PFSK-1 (cell line): ENCODE measurements at regions not wholly inside any gene's neighbourhood (a gene's known extent, or its start where the extent isn't known, plus 50 kb on each side); places are given as distances from the start of the nearest gene placed in this dataset.

Experiments
- FOXP2 ChIP-seq: optimal IDR thresholded peaks from 2 replicates; pipeline ENCODE3; 2011; ENCODE audit warnings: borderline replicate concordance, control low read depth, inconsistent platforms; ENCODE audit not compliant: insufficient read depth; ENCODE audit errors: extremely low read length, extremely low read depth
- POLR2AphosphoS5 ChIP-seq: IDR thresholded peaks from 2 replicates; pipeline ENCODE4 v1.6.1; 2012; ENCODE audit warnings: low read depth, mild to moderate bottlenecking, control low read depth, low read length, moderate library complexity
- SIN3A ChIP-seq: IDR thresholded peaks from 2 replicates; pipeline ENCODE4 v1.6.1; 2012; ENCODE audit warnings: mild to moderate bottlenecking, low read length, moderate library complexity, borderline replicate concordance; ENCODE audit not compliant: insufficient read depth
- TAF1 ChIP-seq: IDR thresholded peaks from 2 replicates; pipeline ENCODE4 v1.6.1; 2012; ENCODE audit warnings: low read length, control low read depth, borderline replicate concordance; ENCODE audit not compliant: insufficient read depth
- TF ChIP-seq, protein P1 (sequence below), 2 experiments: IDR thresholded peaks; 2 replicates each; pipeline versions ENCODE4 v1.6.1 to v1.8.0; 2011 to 2012; ENCODE audit warnings: low read depth in 2 of 2, low read length in 2 of 2, control low read depth in 1 of 2, inconsistent platforms in 1 of 2, mild to moderate bottlenecking in 1 of 2, moderate library complexity in 1 of 2; ENCODE audit not compliant: insufficient read depth in 1 of 2

DNA sequence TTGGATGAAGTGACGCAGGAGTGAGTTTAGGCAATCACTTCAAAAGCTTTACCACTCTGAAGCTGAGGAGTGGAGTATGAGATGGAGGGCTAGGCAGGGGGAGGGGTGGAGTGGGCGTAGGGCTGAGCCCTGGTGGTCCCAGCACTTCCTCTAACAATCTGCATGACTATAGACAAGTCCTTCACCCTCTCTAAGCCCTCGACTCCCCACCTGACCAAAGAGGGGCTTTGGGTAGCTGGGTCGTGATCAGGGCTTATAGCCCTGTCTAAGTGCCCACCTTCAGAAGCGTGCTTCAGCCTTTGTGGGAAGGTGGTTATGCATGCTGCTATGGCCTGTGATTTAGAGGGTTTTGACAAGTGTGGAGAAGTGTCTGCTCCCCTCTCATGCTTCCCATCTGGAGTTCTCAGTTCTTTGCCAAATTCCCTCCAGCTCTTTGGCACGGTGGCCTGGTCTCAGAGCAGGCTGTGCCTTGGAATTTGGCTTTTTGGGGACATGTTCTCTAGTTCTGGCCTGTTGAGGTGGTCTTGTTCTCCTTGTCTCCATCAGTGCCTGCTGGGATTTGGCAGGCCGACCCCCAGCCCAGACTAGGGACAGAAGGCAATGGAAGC lies 53.0 kb downstream of the ACTBL2 start:
- no peak for TF ChIP-seq FOXP2
- TF ChIP-seq POLR2AphosphoS5 = no peak
- TF ChIP-seq TAF1 = no peak
- TF ChIP-seq SIN3A = no peak
- TF ChIP-seq, protein P1, sequence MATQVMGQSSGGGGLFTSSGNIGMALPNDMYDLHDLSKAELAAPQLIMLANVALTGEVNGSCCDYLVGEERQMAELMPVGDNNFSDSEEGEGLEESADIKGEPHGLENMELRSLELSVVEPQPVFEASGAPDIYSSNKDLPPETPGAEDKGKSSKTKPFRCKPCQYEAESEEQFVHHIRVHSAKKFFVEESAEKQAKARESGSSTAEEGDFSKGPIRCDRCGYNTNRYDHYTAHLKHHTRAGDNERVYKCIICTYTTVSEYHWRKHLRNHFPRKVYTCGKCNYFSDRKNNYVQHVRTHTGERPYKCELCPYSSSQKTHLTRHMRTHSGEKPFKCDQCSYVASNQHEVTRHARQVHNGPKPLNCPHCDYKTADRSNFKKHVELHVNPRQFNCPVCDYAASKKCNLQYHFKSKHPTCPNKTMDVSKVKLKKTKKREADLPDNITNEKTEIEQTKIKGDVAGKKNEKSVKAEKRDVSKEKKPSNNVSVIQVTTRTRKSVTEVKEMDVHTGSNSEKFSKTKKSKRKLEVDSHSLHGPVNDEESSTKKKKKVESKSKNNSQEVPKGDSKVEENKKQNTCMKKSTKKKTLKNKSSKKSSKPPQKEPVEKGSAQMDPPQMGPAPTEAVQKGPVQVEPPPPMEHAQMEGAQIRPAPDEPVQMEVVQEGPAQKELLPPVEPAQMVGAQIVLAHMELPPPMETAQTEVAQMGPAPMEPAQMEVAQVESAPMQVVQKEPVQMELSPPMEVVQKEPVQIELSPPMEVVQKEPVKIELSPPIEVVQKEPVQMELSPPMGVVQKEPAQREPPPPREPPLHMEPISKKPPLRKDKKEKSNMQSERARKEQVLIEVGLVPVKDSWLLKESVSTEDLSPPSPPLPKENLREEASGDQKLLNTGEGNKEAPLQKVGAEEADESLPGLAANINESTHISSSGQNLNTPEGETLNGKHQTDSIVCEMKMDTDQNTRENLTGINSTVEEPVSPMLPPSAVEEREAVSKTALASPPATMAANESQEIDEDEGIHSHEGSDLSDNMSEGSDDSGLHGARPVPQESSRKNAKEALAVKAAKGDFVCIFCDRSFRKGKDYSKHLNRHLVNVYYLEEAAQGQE (IDR thresholded peaks at IDR 0.05; ENCODE audit: insufficient read depth in 1 of 2, low read depth in 2 of 2, low read length in 2 of 2) = no peak

DNA sequence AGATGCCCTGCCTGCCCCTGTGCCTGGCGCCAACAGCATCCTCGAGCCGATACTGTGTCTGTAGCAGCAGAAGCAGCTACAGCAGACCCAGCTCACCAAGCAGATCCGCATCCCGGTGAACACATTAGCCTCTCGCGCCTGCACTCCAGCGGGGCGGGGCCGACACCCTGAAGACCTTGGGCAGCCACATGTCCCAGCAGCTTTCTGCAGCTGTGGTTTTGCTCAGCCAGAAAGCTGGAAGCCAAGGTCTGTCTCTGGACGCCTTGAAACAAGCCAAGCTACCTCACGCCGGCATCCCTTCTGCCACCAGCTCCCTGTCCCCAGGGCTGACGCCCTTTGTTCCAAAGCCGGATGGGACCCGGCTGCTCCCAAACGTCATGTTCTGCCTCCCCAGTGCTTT lies 59.6 kb downstream of the ACTBL2 start:
- TF ChIP-seq TAF1 (no peak), SIN3A (no peak), FOXP2 (no peak), POLR2AphosphoS5 (no peak)
- TF ChIP-seq, protein P1 (IDR thresholded peaks at IDR 0.05; ENCODE audit: insufficient read depth in 1 of 2, low read depth in 2 of 2, low read length in 2 of 2) = no peak

DNA sequence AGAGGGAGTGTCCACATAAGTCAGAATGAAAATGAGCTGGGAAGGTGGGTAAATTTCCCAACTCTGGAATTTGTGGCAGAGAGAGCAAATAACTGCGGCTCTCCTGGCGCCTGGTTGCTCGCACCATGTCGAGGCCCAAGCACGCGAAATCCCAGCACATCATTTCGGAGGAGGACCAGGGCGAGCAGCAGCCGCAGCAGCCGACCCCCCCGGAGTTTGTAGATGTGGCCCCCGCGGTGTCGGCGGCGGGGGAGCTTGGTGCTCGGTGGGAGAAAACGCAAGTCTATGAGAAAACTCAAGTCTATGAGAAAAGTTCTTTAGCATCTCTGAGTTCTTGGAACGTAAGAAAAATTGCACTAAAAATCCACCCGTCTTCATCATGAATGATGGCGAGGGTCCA lies 60.3 kb downstream of the ACTBL2 start:
- no peak for TF ChIP-seq POLR2AphosphoS5
- TF ChIP-seq FOXP2 = no peak
- TF ChIP-seq SIN3A = no peak
- TF ChIP-seq, protein P1 (IDR thresholded peaks at IDR 0.05; ENCODE audit: insufficient read depth in 1 of 2, low read depth in 2 of 2, low read length in 2 of 2) = no peak
- no peak for TF ChIP-seq TAF1

DNA sequence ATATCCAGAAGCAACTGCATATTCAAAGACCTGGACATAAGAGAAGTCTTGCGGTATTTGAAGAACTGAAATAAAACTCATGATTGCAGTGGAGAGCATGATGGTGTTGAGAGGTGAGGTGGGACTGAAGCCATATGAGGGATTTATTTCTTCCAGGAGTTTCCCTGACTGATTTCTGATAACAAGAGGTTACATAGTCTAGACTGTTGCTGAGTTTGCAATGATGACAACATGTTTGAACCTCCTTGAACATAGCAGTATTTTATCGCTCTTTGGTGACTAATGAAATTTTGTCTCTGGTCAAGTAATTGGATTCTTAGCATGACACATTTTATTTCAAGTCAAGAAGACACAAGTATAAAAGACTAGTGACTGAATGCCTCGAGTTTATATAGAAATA lies 61.8 kb downstream of the ACTBL2 start:
- no peak for TF ChIP-seq SIN3A
- TF ChIP-seq POLR2AphosphoS5 = no peak
- no peak for TF ChIP-seq TAF1
- TF ChIP-seq, protein P1 (IDR thresholded peaks at IDR 0.05; ENCODE audit: insufficient read depth in 1 of 2, low read depth in 2 of 2, low read length in 2 of 2) = no peak
- no peak for TF ChIP-seq FOXP2

DNA sequence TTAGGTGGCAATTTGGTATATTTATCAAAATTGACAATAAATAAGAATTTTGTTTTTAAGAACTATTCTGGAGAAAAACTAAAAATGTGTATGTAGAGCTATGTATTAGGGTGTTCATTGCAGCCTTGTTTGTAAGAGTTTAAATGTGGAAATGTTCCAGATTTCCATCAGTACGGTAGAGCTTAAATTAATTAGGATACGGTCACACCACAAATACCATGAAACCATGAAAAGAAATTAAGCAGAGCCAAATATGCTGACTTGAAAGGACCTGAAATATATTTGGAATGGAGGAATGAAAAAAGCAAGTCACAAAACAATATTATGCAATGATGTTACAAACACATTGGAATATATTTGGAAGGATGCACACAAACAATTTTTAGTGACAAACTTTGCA lies 64.6 kb downstream of the ACTBL2 start:
- TF ChIP-seq, protein P1 (IDR thresholded peaks at IDR 0.05; ENCODE audit: insufficient read depth in 1 of 2, low read depth in 2 of 2, low read length in 2 of 2) = no peak
- TF ChIP-seq SIN3A = no peak
- TF ChIP-seq POLR2AphosphoS5 = no peak
- TF ChIP-seq FOXP2 = no peak
- no peak for TF ChIP-seq TAF1
